NCI-H2196 (cell line): ENCODE measurements at regions not wholly inside any gene's neighbourhood (a gene's known extent, or its start where the extent isn't known, plus 50 kb on each side); places are given as distances from the start of the nearest gene placed in this dataset.

Experiments
- DNase-seq: peaks from one replicate; lab custom pipeline; 2025; ENCODE audit not compliant: unreplicated experiment; lab: John Stamatoyannopoulos, UW

GRCh38 chr16:87552072-87552718 lies 50.1 kb upstream of the JPH3 start:
- no peak for DNase-seq

- no peak for DNase-seq
These were observed 50.8 kb upstream of the JPH3 start for GRCh38 chr16:87551487-87551886.

DNA sequence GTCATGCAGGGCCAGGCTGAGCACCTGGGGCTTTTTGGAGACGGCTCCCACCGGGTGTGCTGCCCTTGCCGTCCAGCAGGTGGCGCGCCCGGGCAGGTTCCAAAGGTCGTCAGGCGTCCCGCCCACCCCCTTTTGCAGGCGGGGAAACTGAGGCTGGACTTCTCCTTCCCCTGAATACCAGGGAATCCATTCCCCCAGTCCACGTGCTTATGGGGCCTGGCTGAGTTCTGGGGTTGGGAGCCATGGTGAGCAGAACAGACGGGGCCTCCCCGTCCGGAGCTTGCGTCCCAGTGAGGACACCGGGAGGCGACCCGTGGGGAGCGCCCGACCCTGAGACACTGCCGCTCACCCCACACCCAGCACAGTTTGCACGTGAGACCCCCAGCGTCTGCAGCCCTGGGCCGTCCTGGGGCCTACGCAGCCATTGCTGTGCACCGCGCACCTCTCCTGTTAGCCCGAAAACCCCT lies 51.8 kb upstream of the JPH3 start:
- peak; percentile 0 for DNase-seq

- DNase-seq: no peak
These were observed 52.4 kb upstream of the JPH3 start for GRCh38 chr16:87549627-87550494.

DNA sequence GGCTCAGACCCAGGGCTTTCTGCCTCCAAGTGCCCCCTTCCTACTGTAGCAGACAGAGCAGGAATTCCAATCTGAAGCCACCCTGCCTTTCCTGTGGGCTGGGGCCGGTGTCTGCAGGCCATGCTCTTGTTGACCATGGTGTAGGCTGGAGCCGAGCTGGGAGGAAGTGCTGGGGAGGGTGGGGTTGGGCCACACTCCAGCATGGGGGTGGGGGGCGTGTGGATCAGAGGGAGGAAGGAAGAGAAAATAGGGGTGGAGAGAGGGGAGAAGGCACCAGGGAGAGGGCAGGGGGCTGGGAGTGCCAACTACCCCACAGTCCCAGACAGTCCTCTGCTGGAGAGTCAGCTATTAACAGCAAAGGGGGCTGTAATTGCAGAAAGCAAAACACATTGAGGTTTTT lies 54.3 kb upstream of the JPH3 start:
- no peak for DNase-seq

DNA sequence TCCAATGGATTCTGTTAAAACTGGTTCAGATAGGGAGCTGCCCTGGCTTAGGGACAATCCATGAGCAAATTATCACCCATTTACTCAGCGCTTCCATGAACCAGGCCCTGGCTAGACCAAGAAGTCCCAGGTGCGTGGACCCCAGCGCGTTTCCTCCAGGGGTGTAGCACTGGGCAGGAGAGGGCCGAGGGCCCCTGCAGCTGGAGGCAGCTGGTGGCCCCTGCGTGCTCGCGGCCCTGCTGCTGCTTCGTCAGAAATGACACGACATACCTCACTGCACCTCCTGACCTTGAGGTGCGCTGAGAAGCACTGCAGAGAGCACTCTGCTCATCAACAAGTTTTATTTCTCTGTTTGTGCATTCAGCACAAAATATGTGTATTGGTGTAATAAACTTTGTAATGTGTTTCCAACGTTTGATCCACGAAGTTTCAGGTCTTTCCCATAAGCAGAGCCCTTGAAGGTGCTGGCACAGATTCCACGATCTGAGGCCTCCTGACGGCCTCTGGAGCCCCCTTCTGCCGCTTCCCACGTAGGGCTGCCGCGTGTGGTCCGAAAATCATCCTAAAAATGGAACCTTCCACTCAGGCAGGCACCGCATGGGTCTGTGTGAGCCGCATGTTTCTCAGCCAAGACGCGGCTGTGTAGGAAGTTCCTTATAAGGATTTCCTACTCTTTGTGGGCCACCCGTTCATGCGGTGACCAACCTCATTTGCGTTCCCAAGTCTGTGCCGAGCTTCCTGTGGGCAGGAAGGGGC lies 50.8 kb upstream of the ZCCHC14 start:
- no peak for DNase-seq

DNA sequence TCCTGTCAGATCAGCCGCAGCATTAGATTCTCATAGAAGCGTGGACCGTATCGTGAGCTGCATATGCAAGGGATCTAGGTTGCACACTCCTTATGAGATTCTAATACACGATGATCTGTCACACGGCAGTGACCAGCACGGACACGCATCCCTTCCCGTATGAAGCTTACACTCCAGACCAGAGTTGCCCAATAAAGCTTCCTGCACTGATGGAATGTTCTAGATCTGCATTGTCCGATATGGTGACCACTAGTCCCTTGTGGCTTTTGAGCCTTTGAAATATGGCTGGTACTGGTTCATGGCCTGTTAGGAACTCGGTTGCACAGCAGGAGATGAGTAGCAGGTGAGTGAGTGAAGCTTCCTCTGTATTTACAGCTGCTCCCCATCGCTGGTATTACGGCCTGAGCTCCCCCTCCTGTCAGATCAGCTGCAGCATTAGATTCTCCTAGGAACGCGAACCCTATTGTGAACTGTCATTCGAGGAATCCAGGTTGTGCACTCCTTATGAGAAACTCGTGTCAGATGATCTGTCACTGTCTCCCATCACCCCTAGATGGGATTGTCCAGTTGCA lies 49.8 kb upstream of the ZCCHC14 start:
- no peak for DNase-seq
